Naive thymus-derived CD4-positive, alpha-beta T cell (primary cell): ENCODE measurements at regions not wholly inside any gene's neighbourhood (a gene's known extent, or its start where the extent isn't known, plus 50 kb on each side); places are given as distances from the start of the nearest gene placed in this dataset.

Experiments used
- ATAC-seq: fragments of 150-1000 bp; cut with Tn5 transposase; 2 replicates; pipeline ENCODE4 v1.10.0; 2021; ENCODE audit warnings: mild to moderate bottlenecking, moderate library complexity
- CTCF ChIA-PET: fragments of 350-600 bp; sonication (Branson Sonifier 250); formaldehyde crosslinking; loops from one replicate; lab custom pipeline; 2021; ENCODE audit warnings: antibody characterized with exemption; lab: Charles Lee
- POLR2A ChIA-PET: fragments of 350-600 bp; sonication (Branson Sonifier 250); formaldehyde crosslinking; loops from one replicate; lab custom pipeline; 2021; ENCODE audit warnings: antibody characterized with exemption, inconsistent platforms; lab: Charles Lee
- DNase-seq, 9 donors: peaks; one replicate each; pipeline versions ENCODE4 v3.0.0 to v3.0.0-alpha.2; 2020 to 2022; ENCODE audit warnings: mixed read lengths in 1 of 9
- H3K27ac ChIP-seq: one replicate; pipeline ENCODE4 v1.7.0; 2013; ENCODE audit warnings: mild to moderate bottlenecking, low read depth, low read length, moderate library complexity
- H3K27me3 ChIP-seq, 2 donors: one replicate each; pipeline ENCODE4 v1.7.0; 2013; ENCODE audit warnings: low read length in 2 of 2, mild to moderate bottlenecking in 2 of 2, moderate library complexity in 2 of 2; ENCODE audit not compliant: control insufficient read depth in 2 of 2, insufficient read depth in 2 of 2
- H3K36me3 ChIP-seq, 3 experiments: 1 replicate in 2 of 3; 2 replicates in 1 of 3; pipeline ENCODE4 v1.7.0; 2013; ENCODE audit warnings: low read length in 3 of 3, mild to moderate bottlenecking in 3 of 3, moderate library complexity in 1 of 3; ENCODE audit not compliant: insufficient read depth in 3 of 3, control insufficient read depth in 2 of 3
- H3K4me1 ChIP-seq, 2 donors: one replicate each; pipeline ENCODE4 v1.7.0; 2013; ENCODE audit warnings: low read length in 2 of 2, mild to moderate bottlenecking in 2 of 2, moderate library complexity in 1 of 2; ENCODE audit not compliant: control insufficient read depth in 2 of 2, insufficient read depth in 2 of 2
- H3K4me3 ChIP-seq: 2 replicates; pipeline ENCODE4 v1.7.0; 2013; ENCODE audit warnings: mild to moderate bottlenecking, low read length
- H3K9me3 ChIP-seq, 3 experiments: 1 replicate in 2 of 3; 2 replicates in 1 of 3; pipeline ENCODE4 v1.7.0; 2013; ENCODE audit warnings: low read length in 3 of 3; ENCODE audit not compliant: control insufficient read depth in 2 of 3
- H3K27ac Mint-ChIP-seq, 9 donors: one replicate each; pipeline ENCODE4 v1.8.0; 2020 to 2022; ENCODE audit warnings: mixed read lengths in 9 of 9, mild to moderate bottlenecking in 8 of 9, moderate library complexity in 5 of 9, inconsistent platforms in 2 of 9
- H3K27me3 Mint-ChIP-seq, 5 donors: one replicate each; pipeline ENCODE4 v1.8.0; 2021 to 2022; ENCODE audit warnings: mixed read lengths in 5 of 5, mild to moderate bottlenecking in 1 of 5
- H3K36me3 Mint-ChIP-seq, 5 donors: one replicate each; pipeline ENCODE4 v1.8.0; 2020 to 2022; ENCODE audit warnings: mixed read lengths in 5 of 5, mild to moderate bottlenecking in 3 of 5, inconsistent platforms in 1 of 5
- H3K4me1 Mint-ChIP-seq, 7 donors: one replicate each; pipeline ENCODE4 v1.8.0; 2020 to 2022; ENCODE audit warnings: mixed read lengths in 7 of 7, mild to moderate bottlenecking in 3 of 7, inconsistent platforms in 1 of 7
- H3K4me3 Mint-ChIP-seq, 10 donors: one replicate each; pipeline ENCODE4 v1.8.0; 2020 to 2022; ENCODE audit warnings: mild to moderate bottlenecking in 10 of 10, mixed read lengths in 10 of 10, moderate library complexity in 6 of 10, inconsistent platforms in 2 of 10
- H3K9me3 Mint-ChIP-seq, 11 donors: one replicate each; pipeline ENCODE4 v1.8.0; 2020 to 2022; ENCODE audit warnings: mixed read lengths in 11 of 11, mild to moderate bottlenecking in 4 of 11, inconsistent platforms in 1 of 11, moderate library complexity in 1 of 11
- intact Hi-C, 2 donors: fragments of 100-400 bp; cut with micrococcal nuclease; formaldehyde crosslinking; loops; one replicate each; pipeline ENCODE4 v1.15.1; 2023

GRCh38 chrX:5080791-5081190 is 1147.9 kb downstream of the NLGN4X start:
- DNase-seq (no peak), ATAC-seq (no peak)
- H3K4me3 Mint-ChIP-seq, result no peak overlapping the region
- peaks cover 0 to 15% (median 2%) of the 10 kb centered on the region in 11 donors for H3K9me3 Mint-ChIP-seq
- Histone ChIP-seq H3K9me3 (no peaks in the 10 kb centered on the region), H3K27ac (no peak overlapping the region), H3K27me3 (no peaks in the 10 kb centered on the region), H3K36me3 (no peaks in the 10 kb centered on the region), H3K4me1 (no peaks in the 10 kb centered on the region), H3K4me3 (no peak overlapping the region)
- no peaks in the 10 kb centered on the region for H3K27me3 Mint-ChIP-seq
- H3K36me3 Mint-ChIP-seq, result no peaks in the 10 kb centered on the region
- POLR2A ChIA-PET, result no interaction called here
- H3K27ac Mint-ChIP-seq, result no peak overlapping the region
- H3K4me1 Mint-ChIP-seq, result no peaks in the 10 kb centered on the region
- intact Hi-C loops, result no loop called here
- CTCF ChIA-PET, result no interaction called here

GRCh38 chrX:5068550-5068949 is 1160.1 kb downstream of the NLGN4X start:
- no peak for DNase-seq
- ChIA-PET POLR2A (no interaction called here), CTCF (no interaction called here)
- Mint-ChIP-seq H3K27me3 (no peaks in the 10 kb centered on the region), H3K4me3 (no peak overlapping the region), H3K27ac (no peak overlapping the region), H3K4me1 (no peaks in the 10 kb centered on the region), H3K9me3 (peaks cover 0 to 2% (median 0%) of the 10 kb centered on the region in 11 donors), H3K36me3 (no peaks in the 10 kb centered on the region)
- ATAC-seq, result no peak
- Histone ChIP-seq H3K4me1 (no peaks in the 10 kb centered on the region), H3K36me3 (no peaks in the 10 kb centered on the region), H3K9me3 (no peaks in the 10 kb centered on the region), H3K27me3 (no peaks in the 10 kb centered on the region), H3K27ac (no peak overlapping the region), H3K4me3 (no peak overlapping the region)
- intact Hi-C loops, result no loop called here

- intact Hi-C loops, result no loop called here
- no peaks in the 10 kb centered on the region for H3K9me3 ChIP-seq
- H3K4me3 Mint-ChIP-seq, result no peak overlapping the region
- H3K27ac ChIP-seq, result no peak overlapping the region
- H3K27me3 ChIP-seq, result no peaks in the 10 kb centered on the region
- ChIA-PET POLR2A (no interaction called here), CTCF (no interaction called here)
- no peaks in the 10 kb centered on the region for H3K27me3 Mint-ChIP-seq
- ATAC-seq, result no peak
- H3K4me1 ChIP-seq, result no peaks in the 10 kb centered on the region
- no peak overlapping the region for H3K4me3 ChIP-seq
- no peaks in the 10 kb centered on the region for H3K36me3 ChIP-seq
- peaks cover 0 to 6% (median 3%) of the 10 kb centered on the region in 11 donors for H3K9me3 Mint-ChIP-seq
- no peaks in the 10 kb centered on the region for H3K36me3 Mint-ChIP-seq
- DNase-seq, result no peak
- H3K4me1 Mint-ChIP-seq, result no peaks in the 10 kb centered on the region
- H3K27ac Mint-ChIP-seq, result no peak overlapping the region
Measured at GRCh38 chrX:5057786-5058185, 1170.9 kb downstream of the NLGN4X start.

GRCh38 chrX:5054852-5055251 is 1173.8 kb downstream of the NLGN4X start:
- no peak for DNase-seq
- intact Hi-C loops, result no loop called here
- Histone ChIP-seq H3K27ac (no peak overlapping the region), H3K27me3 (no peaks in the 10 kb centered on the region), H3K36me3 (no peaks in the 10 kb centered on the region), H3K4me3 (no peak overlapping the region), H3K9me3 (no peaks in the 10 kb centered on the region), H3K4me1 (no peaks in the 10 kb centered on the region)
- H3K9me3 Mint-ChIP-seq, result peaks cover 0 to 6% (median 3%) of the 10 kb centered on the region in 11 donors
- no peak overlapping the region for H3K4me3 Mint-ChIP-seq
- ChIA-PET POLR2A (no interaction called here), CTCF (no interaction called here)
- no peaks in the 10 kb centered on the region for H3K27me3 Mint-ChIP-seq
- no peak for ATAC-seq
- no peak overlapping the region for H3K27ac Mint-ChIP-seq
- H3K36me3 Mint-ChIP-seq, result no peaks in the 10 kb centered on the region
- H3K4me1 Mint-ChIP-seq, result no peaks in the 10 kb centered on the region

- Mint-ChIP-seq H3K27me3 (no peaks in the 10 kb centered on the region), H3K27ac (no peak overlapping the region), H3K4me3 (no peak overlapping the region), H3K9me3 (peaks cover 0 to 6% (median 3%) of the 10 kb centered on the region in 11 donors), H3K4me1 (no peaks in the 10 kb centered on the region), H3K36me3 (no peaks in the 10 kb centered on the region)
- intact Hi-C loops, result no loop called here
- no peaks in the 10 kb centered on the region for H3K27me3 ChIP-seq
- no peaks in the 10 kb centered on the region for H3K36me3 ChIP-seq
- peak; percentile 56 for ATAC-seq
- no peak for DNase-seq
- no peaks in the 10 kb centered on the region for H3K9me3 ChIP-seq
- no peak overlapping the region for H3K4me3 ChIP-seq
- ChIA-PET CTCF (no interaction called here), POLR2A (no interaction called here)
- H3K27ac ChIP-seq, result no peak overlapping the region
- no peaks in the 10 kb centered on the region for H3K4me1 ChIP-seq
Measured at GRCh38 chrX:5051831-5052491, 1176.7 kb downstream of the NLGN4X start.

GRCh38 chrX:5042563-5042962 is 1186.1 kb downstream of the NLGN4X start:
- H3K9me3 Mint-ChIP-seq, result peaks cover 0 to 20% (median 4%) of the 10 kb centered on the region in 11 donors
- POLR2A ChIA-PET, result no interaction called here
- CTCF ChIA-PET, result no interaction called here
- H3K36me3 Mint-ChIP-seq, result no peaks in the 10 kb centered on the region
- no peaks in the 10 kb centered on the region for H3K4me1 Mint-ChIP-seq
- no peaks in the 10 kb centered on the region for H3K36me3 ChIP-seq
- H3K4me3 ChIP-seq, result no peak overlapping the region
- no peak overlapping the region for H3K27ac Mint-ChIP-seq
- no peaks in the 10 kb centered on the region for H3K27me3 ChIP-seq
- H3K4me1 ChIP-seq, result no peaks in the 10 kb centered on the region
- no peaks in the 10 kb centered on the region for H3K27me3 Mint-ChIP-seq
- no peak for ATAC-seq
- intact Hi-C loops, result no loop called here
- DNase-seq, result no peak
- no peaks in the 10 kb centered on the region for H3K9me3 ChIP-seq
- no peak overlapping the region for H3K4me3 Mint-ChIP-seq
- no peak overlapping the region for H3K27ac ChIP-seq

- H3K27ac ChIP-seq, result no peak overlapping the region
- no peak overlapping the region for H3K4me3 ChIP-seq
- H3K36me3 ChIP-seq, result no peaks in the 10 kb centered on the region
- no peak overlapping the region for H3K27ac Mint-ChIP-seq
- H3K4me1 ChIP-seq, result no peaks in the 10 kb centered on the region
- CTCF ChIA-PET, result no interaction called here
- H3K27me3 ChIP-seq, result no peaks in the 10 kb centered on the region
- POLR2A ChIA-PET, result no interaction called here
- H3K9me3 Mint-ChIP-seq, result peaks cover 0 to 9% (median 5%) of the 10 kb centered on the region in 11 donors
- no peaks in the 10 kb centered on the region for H3K4me1 Mint-ChIP-seq
- no peaks in the 10 kb centered on the region for H3K9me3 ChIP-seq
- intact Hi-C loops, result no loop called here
- ATAC-seq (no peak), DNase-seq (no peak)
- H3K4me3 Mint-ChIP-seq, result no peak overlapping the region
- no peaks in the 10 kb centered on the region for H3K36me3 Mint-ChIP-seq
- no peaks in the 10 kb centered on the region for H3K27me3 Mint-ChIP-seq
Measured at GRCh38 chrX:5031792-5032191, 1196.9 kb downstream of the NLGN4X start.
